Liver (tissue), 9 donors: ENCODE measurements at regions not wholly inside any gene's neighbourhood (a gene's known extent, or its start where the extent isn't known, plus 50 kb on each side); places are given as distances from the start of the nearest gene placed in this dataset. TPM values are rescaled to one million over a fixed set of nuclear protein-coding genes. Genes with fewer than 3 reads are reported as not detected.

Experiments used
- DNase-seq: peaks from one replicate; pipeline ENCODE4 v3.0.0-alpha.2; 2017; ENCODE audit warnings: low spot score
- H3K27ac ChIP-seq, 2 donors: one replicate each; pipeline ENCODE4 v1.7.0; 2013; ENCODE audit warnings: inconsistent platforms in 2 of 2, low read length in 2 of 2, control low read depth in 1 of 2, low read depth in 1 of 2, mild to moderate bottlenecking in 1 of 2
- H3K27me3 ChIP-seq, 4 donors: one replicate each; pipeline versions ENCODE4 v1.6.1 to v1.7.0; 2013; ENCODE audit warnings: low read length in 3 of 4, inconsistent platforms in 1 of 4, mild to moderate bottlenecking in 1 of 4, moderate library complexity in 1 of 4; ENCODE audit not compliant: control insufficient read depth in 4 of 4, insufficient read depth in 4 of 4
- H3K36me3 ChIP-seq, 4 donors: one replicate each; pipeline versions ENCODE4 v1.6.1 to v1.7.0; 2013; ENCODE audit warnings: low read length in 3 of 4, mild to moderate bottlenecking in 3 of 4, low read depth in 1 of 4, moderate library complexity in 1 of 4; ENCODE audit not compliant: control insufficient read depth in 4 of 4, insufficient read depth in 3 of 4
- H3K4me1 ChIP-seq, 4 donors: one replicate each; pipeline versions ENCODE4 v1.6.1 to v1.7.0; 2013; ENCODE audit warnings: low read length in 3 of 4, mild to moderate bottlenecking in 3 of 4, moderate library complexity in 1 of 4; ENCODE audit not compliant: control insufficient read depth in 4 of 4, insufficient read depth in 4 of 4
- H3K4me3 ChIP-seq, 3 donors: one replicate each; pipeline versions ENCODE4 v1.6.1 to v1.7.0; 2013; ENCODE audit warnings: low read length in 3 of 3, control low read depth in 1 of 3, low read depth in 1 of 3, mild to moderate bottlenecking in 1 of 3
- H3K9ac ChIP-seq, 2 donors: one replicate each; pipeline ENCODE4 v1.7.0; 2013; ENCODE audit warnings: low read length in 2 of 2, mild to moderate bottlenecking in 2 of 2, moderate library complexity in 2 of 2, control low read depth in 1 of 2, low read depth in 1 of 2
- H3K9me3 ChIP-seq, 4 donors: one replicate each; pipeline versions ENCODE4 v1.6.1 to v1.7.0; 2013; ENCODE audit warnings: low read length in 3 of 4; ENCODE audit not compliant: control insufficient read depth in 4 of 4
- EGR1 ChIP-seq, 2 donors: IDR thresholded peaks; 2 replicates each; pipeline ENCODE4 v1.6.1; 2016 to 2018; ENCODE audit warnings: antibody characterized with exemption in 2 of 2, low read depth in 2 of 2
- FOXA1 ChIP-seq: IDR thresholded peaks from 2 replicates; pipeline ENCODE4 v1.6.1; 2016; ENCODE audit warnings: antibody characterized with exemption
- FOXA2 ChIP-seq: IDR thresholded peaks from 2 replicates; pipeline ENCODE4 v1.6.1; 2016; ENCODE audit warnings: antibody characterized with exemption
- HNF4A ChIP-seq, 2 donors: conservative IDR thresholded peaks; 2 replicates each; pipeline ENCODE4 v1.6.1; 2016; ENCODE audit warnings: antibody characterized with exemption in 2 of 2, mild to moderate bottlenecking in 2 of 2
- HNF4G ChIP-seq: IDR thresholded peaks from 2 replicates; pipeline ENCODE4 v1.6.1; 2016; ENCODE audit warnings: antibody characterized with exemption
- JUND ChIP-seq, 2 donors: IDR thresholded peaks; 2 replicates each; pipeline ENCODE4 v1.6.1; 2016; ENCODE audit warnings: antibody characterized with exemption in 2 of 2
- RAD21 ChIP-seq, 2 donors: IDR thresholded peaks; 2 replicates each; pipeline ENCODE4 v1.6.1; 2016; ENCODE audit warnings: antibody characterized with exemption in 2 of 2, mild to moderate bottlenecking in 2 of 2
- REST ChIP-seq: IDR thresholded peaks from 2 replicates; pipeline ENCODE4 v1.6.1; 2016; ENCODE audit warnings: antibody characterized with exemption, mild to moderate bottlenecking
- RXRA ChIP-seq, 2 donors: IDR thresholded peaks; 2 replicates each; pipeline ENCODE4 v1.6.1; 2017 to 2018; ENCODE audit warnings: antibody characterized with exemption in 2 of 2, mild to moderate bottlenecking in 1 of 2
- TAF1 ChIP-seq: conservative IDR thresholded peaks from 2 replicates; pipeline ENCODE4 v1.6.1; 2016; ENCODE audit warnings: antibody characterized with exemption, mild to moderate bottlenecking
- YY1 ChIP-seq: IDR thresholded peaks from 2 replicates; pipeline ENCODE4 v1.6.1; 2016; ENCODE audit warnings: antibody characterized with exemption, mild to moderate bottlenecking
- ZBTB33 ChIP-seq: IDR thresholded peaks from 2 replicates; pipeline ENCODE4 v1.6.1; 2016; ENCODE audit warnings: antibody characterized with exemption
- WGBS: extraction: QIAGEN DNeasy Blood & Tissue Kit; methylation state at CpG from one replicate; pipeline ENCODE4 v1.1.7; 2013; 5-methylcytosine and 5-hydroxymethylcytosine counted together
- small RNA-seq: library from RNA; depleted of rRNA; stranded (forward); fragments of <200 nt; gene quantifications from one replicate; pipeline ENCODE3, GENCODE V24; 2014
- TF ChIP-seq, protein P1 (sequence below): IDR thresholded peaks from 2 replicates; pipeline ENCODE4 v1.6.1; 2016; ENCODE audit warnings: antibody characterized with exemption
- TF ChIP-seq, protein P2 (sequence below): IDR thresholded peaks from 2 replicates; pipeline ENCODE4 v1.6.1; 2016; ENCODE audit warnings: antibody characterized with exemption
- TF ChIP-seq, protein P3 (sequence below): fragments of 150-350 bp; IDR thresholded peaks from 2 replicates; pipeline ENCODE4 v1.5.1; 2017; ENCODE audit warnings: improper control_type of control experiment, low read depth, low read length; ENCODE audit not compliant: missing input control
- donor health status: healthy.
- donor health status: healthy.
- donor health status: healthy.
- donor health status: healthy.
- donor health status: healthy.

DNA sequence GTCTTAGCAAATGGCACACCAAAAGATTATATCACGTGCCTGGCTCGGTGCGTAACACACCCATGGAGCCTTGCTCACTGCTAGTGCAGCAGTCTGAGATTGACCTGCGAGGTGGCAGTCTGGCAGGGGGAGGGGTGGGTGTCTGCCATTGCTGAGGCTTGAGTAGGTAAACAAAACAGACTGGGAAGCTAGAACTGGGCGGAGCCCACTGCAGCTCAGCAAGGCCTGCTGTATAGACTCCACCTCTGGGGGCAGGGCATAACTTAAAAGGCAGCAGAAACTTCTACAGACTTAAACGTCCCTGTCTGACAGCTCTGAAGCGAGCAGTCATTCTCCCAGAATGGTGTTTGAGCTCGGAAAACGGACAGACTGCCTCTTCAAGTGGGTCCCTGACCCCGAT lies 55.9 kb upstream of the FSHR start:
- 56% methylated on average over 10 of the region's 10 CpGs for WGBS
- Histone ChIP-seq H3K9ac (no peak overlapping the region), H3K36me3 (no peaks in the 10 kb centered on the region), H3K27ac (no peak overlapping the region), H3K27me3 (peaks cover 0 to 3% (median 0%) of the 10 kb centered on the region in 4 donors), H3K4me3 (no peak overlapping the region), H3K9me3 (no peaks in the 10 kb centered on the region), H3K4me1 (no peaks in the 10 kb centered on the region)
- TF ChIP-seq HNF4A (conservative IDR thresholded peaks at IDR 0.05) (no peak), JUND (IDR thresholded peaks at IDR 0.05) (no peak), ZBTB33 (no peak), TAF1 (no peak), FOXA2 (no peak), RXRA (IDR thresholded peaks at IDR 0.05) (no peak), EGR1 (IDR thresholded peaks at IDR 0.05; ENCODE audit: low read depth in 2 of 2) (no peak), HNF4G (no peak), RAD21 (IDR thresholded peaks at IDR 0.05) (no peak), YY1 (no peak), FOXA1 (no peak), REST (no peak)
- TF ChIP-seq, protein P1, sequence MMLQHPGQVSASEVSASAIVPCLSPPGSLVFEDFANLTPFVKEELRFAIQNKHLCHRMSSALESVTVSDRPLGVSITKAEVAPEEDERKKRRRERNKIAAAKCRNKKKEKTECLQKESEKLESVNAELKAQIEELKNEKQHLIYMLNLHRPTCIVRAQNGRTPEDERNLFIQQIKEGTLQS: no peak
- TF ChIP-seq, protein P2, sequence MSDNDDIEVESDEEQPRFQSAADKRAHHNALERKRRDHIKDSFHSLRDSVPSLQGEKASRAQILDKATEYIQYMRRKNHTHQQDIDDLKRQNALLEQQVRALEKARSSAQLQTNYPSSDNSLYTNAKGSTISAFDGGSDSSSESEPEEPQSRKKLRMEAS: no peak
- no peak for DNase-seq

DNA sequence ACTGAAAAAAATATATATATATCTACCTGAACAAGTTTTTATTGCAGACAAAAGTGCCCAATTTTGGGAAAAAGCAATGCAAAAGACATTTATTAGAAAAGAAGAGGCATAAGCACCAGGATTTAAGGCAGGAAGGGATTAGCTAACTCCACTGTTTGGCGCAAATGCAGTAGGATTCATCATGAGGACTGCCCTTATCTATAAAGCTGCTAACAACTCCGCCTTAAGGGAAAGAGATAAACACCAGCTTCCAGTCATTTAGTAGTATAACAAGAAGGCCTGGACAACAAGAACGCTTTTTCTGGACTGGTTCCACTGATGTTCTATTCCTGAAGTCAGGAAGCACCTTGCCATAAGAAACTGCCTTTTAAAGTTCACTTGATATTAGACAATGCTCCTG lies 52.9 kb upstream of the FSHR start:
- H3K4me3 ChIP-seq: no peak overlapping the region
- H3K9me3 ChIP-seq: no peaks in the 10 kb centered on the region
- H3K27ac ChIP-seq: no peak overlapping the region
- H3K9ac ChIP-seq: no peak overlapping the region
- H3K36me3 ChIP-seq: no peaks in the 10 kb centered on the region
- DNase-seq: no peak
- H3K4me1 ChIP-seq: no peaks in the 10 kb centered on the region
- H3K27me3 ChIP-seq: peaks cover 0 to 3% (median 0%) of the 10 kb centered on the region in 4 donors
- 67% methylated on average over 3 of the region's 3 CpGs for WGBS
- TF ChIP-seq, protein P3, sequence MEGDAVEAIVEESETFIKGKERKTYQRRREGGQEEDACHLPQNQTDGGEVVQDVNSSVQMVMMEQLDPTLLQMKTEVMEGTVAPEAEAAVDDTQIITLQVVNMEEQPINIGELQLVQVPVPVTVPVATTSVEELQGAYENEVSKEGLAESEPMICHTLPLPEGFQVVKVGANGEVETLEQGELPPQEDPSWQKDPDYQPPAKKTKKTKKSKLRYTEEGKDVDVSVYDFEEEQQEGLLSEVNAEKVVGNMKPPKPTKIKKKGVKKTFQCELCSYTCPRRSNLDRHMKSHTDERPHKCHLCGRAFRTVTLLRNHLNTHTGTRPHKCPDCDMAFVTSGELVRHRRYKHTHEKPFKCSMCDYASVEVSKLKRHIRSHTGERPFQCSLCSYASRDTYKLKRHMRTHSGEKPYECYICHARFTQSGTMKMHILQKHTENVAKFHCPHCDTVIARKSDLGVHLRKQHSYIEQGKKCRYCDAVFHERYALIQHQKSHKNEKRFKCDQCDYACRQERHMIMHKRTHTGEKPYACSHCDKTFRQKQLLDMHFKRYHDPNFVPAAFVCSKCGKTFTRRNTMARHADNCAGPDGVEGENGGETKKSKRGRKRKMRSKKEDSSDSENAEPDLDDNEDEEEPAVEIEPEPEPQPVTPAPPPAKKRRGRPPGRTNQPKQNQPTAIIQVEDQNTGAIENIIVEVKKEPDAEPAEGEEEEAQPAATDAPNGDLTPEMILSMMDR: no peak
- TF ChIP-seq FOXA2: no peak

Small RNAs in the stretch of these regions (small RNA-seq; reads per million reads assigned to genes)
- not detected for gene RNU6-439P
